ACC112 (cell line): ENCODE measurements at regions not wholly inside any gene's neighbourhood (a gene's known extent, or its start where the extent isn't known, plus 50 kb on each side); places are given as distances from the start of the nearest gene placed in this dataset.

ENCODE experiments used
- H2AFZ ChIP-seq: fragments of 200-600 bp; sonication (generic); one replicate; pipeline ENCODE4 v1.6.0; 2017; ENCODE audit warnings: antibody characterized with exemption, low read length; ENCODE audit not compliant: unreplicated experiment
- H3K27ac ChIP-seq: fragments of 200-600 bp; sonication (generic); 2 replicates; pipeline ENCODE4 v1.5.1; 2014; ENCODE audit warnings: low read depth, mild to moderate bottlenecking, antibody characterized with exemption, low read length, moderate library complexity
- H3K27me3 ChIP-seq: fragments of 200-600 bp; sonication (generic); 2 replicates; pipeline ENCODE4 v1.6.1; 2014; ENCODE audit warnings: mild to moderate bottlenecking, antibody characterized with exemption, low read length, moderate library complexity, mixed read lengths; ENCODE audit not compliant: insufficient read depth
- H3K36me3 ChIP-seq: fragments of 200-600 bp; sonication (generic); 2 replicates; pipeline ENCODE4 v1.6.1; 2016; ENCODE audit warnings: mild to moderate bottlenecking, antibody characterized with exemption, low read length, moderate library complexity, mixed read lengths; ENCODE audit not compliant: insufficient read depth
- H3K4me1 ChIP-seq: fragments of 200-600 bp; sonication (generic); one replicate; pipeline ENCODE4 v1.6.1; 2016; ENCODE audit warnings: low read length, mixed read lengths; ENCODE audit not compliant: insufficient read depth, unreplicated experiment, control insufficient read depth
- H3K4me3 ChIP-seq: fragments of 200-600 bp; sonication (generic); 2 replicates; pipeline ENCODE4 v1.5.1; 2014; ENCODE audit warnings: mild to moderate bottlenecking, low read depth, low read length
- H3K79me2 ChIP-seq: fragments of 200-600 bp; sonication (generic); one replicate; pipeline ENCODE4 v1.6.0; 2016; ENCODE audit warnings: low read length; ENCODE audit not compliant: control insufficient read depth, unreplicated experiment, insufficient read depth

- Histone ChIP-seq H2AFZ (no peak overlapping the region), H3K27ac (no peak overlapping the region), H3K79me2 (no peaks in the 10 kb centered on the region), H3K36me3 (no peaks in the 10 kb centered on the region), H3K4me3 (no peak overlapping the region), H3K4me1 (peaks cover 5% of the 10 kb centered on the region), H3K27me3 (no peaks in the 10 kb centered on the region)
Measured at GRCh38 chr10:91691981-91692380, 59.1 kb upstream of the PPP1R3C start.

- peaks cover 5% of the 10 kb centered on the region for H3K4me1 ChIP-seq
- no peaks in the 10 kb centered on the region for H3K79me2 ChIP-seq
- H3K4me3 ChIP-seq, result no peak overlapping the region
- H2AFZ ChIP-seq, result no peak overlapping the region
- H3K27me3 ChIP-seq, result no peaks in the 10 kb centered on the region
- H3K36me3 ChIP-seq, result no peaks in the 10 kb centered on the region
- no peak overlapping the region for H3K27ac ChIP-seq
Measured at GRCh38 chr10:91690996-91691676, 58.3 kb upstream of the PPP1R3C start.

GRCh38 chr10:91690412-91690811 is 57.5 kb upstream of the PPP1R3C start:
- Histone ChIP-seq H3K79me2 (no peaks in the 10 kb centered on the region), H3K4me1 (peaks cover 5% of the 10 kb centered on the region), H2AFZ (peak overlapping the region; percentile 75), H3K36me3 (no peaks in the 10 kb centered on the region), H3K27me3 (no peaks in the 10 kb centered on the region), H3K4me3 (no peak overlapping the region), H3K27ac (no peak overlapping the region)

- Histone ChIP-seq H3K36me3 (no peaks in the 10 kb centered on the region), H3K27me3 (no peaks in the 10 kb centered on the region), H2AFZ (peak overlapping the region; percentile 75), H3K4me1 (peaks cover 9% of the 10 kb centered on the region), H3K79me2 (no peaks in the 10 kb centered on the region), H3K4me3 (no peak overlapping the region), H3K27ac (peak overlapping the region; percentile 23; the same call in 1 of the 2 replicates)
Measured at GRCh38 chr10:91689731-91690168, 56.9 kb upstream of the PPP1R3C start.

- no peak overlapping the region for H3K27ac ChIP-seq
- no peak overlapping the region for H2AFZ ChIP-seq
- H3K4me3 ChIP-seq, result no peak overlapping the region
- H3K4me1 ChIP-seq, result peaks cover 49% of the 10 kb centered on the region
- H3K27me3 ChIP-seq, result no peaks in the 10 kb centered on the region
- no peaks in the 10 kb centered on the region for H3K79me2 ChIP-seq
- H3K36me3 ChIP-seq, result no peaks in the 10 kb centered on the region
Measured at GRCh38 chr10:91684841-91685240, 52.0 kb upstream of the PPP1R3C start.

- Histone ChIP-seq H3K4me3 (no peak overlapping the region), H3K36me3 (no peaks in the 10 kb centered on the region), H3K4me1 (peaks cover 46% of the 10 kb centered on the region), H3K27me3 (no peaks in the 10 kb centered on the region), H2AFZ (no peak overlapping the region), H3K27ac (peak overlapping the region; percentile 71), H3K79me2 (no peaks in the 10 kb centered on the region)
Measured at GRCh38 chr10:91683975-91684374, 51.1 kb upstream of the PPP1R3C start.

GRCh38 chr10:91682912-91683311 is 50.0 kb upstream of the PPP1R3C start:
- 0 out of 2 replicates have a peak overlapping the region, but pooled peaks have one; percentile 71 for H3K27ac ChIP-seq
- H3K36me3 ChIP-seq, result no peaks in the 10 kb centered on the region
- no peak overlapping the region for H3K4me3 ChIP-seq
- no peaks in the 10 kb centered on the region for H3K27me3 ChIP-seq
- H3K4me1 ChIP-seq, result peaks cover 49% of the 10 kb centered on the region
- no peak overlapping the region for H2AFZ ChIP-seq
- H3K79me2 ChIP-seq, result no peaks in the 10 kb centered on the region
